ENCODE measurements at regions not wholly inside any gene's neighbourhood (a gene's known extent, or its start where the extent isn't known, plus 50 kb on each side); places are given as distances from the start of the nearest gene placed in this dataset.

DNA sequence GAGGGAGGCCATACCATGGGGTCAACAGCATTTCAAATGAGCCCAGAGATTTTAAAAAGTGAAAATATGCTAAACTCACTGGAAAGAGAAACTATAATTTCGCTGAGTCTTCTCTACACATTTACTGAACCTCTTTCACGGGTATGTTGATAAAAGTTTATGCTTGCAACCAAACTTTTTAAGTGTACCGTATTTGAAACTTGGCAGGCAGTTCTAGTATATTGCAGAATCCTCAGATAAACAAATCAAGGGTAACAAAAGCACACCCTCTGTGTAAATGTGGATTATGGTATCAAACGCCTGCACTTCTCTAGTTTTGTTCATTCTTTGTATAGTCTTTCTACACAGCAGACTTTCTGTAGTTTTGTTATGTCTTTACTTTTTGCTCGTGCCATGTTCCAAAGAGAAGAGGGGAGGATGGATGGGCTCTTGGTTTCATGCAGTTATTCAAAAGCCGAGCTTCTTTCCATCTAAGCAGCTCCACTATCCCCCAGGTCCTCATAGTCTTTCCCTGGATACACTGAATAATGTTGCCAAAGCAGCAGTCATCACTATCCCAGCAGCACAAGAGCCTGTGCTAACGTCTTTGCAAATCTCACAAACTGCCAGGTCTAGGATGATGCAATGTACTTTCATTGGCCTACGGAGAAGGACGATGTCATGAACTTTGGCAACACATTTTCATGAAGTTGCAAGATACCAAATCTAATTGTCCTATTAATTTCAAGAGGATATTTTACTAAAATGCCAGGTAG is 131.2 kb downstream of the MPP7 start:
- no peak for TF ChIP-seq CTCF (IDR thresholded peaks at IDR 0.05; ENCODE audit: low read length)
- no peak for TF ChIP-seq EZH2phosphoT487 (IDR thresholded peaks at IDR 0.05; ENCODE audit: low read length)

Data from MM.1S (cell line).